ENCODE measurements at regions not wholly inside any gene's neighbourhood (a gene's known extent, or its start where the extent isn't known, plus 50 kb on each side); places are given as distances from the start of the nearest gene placed in this dataset.

DNA sequence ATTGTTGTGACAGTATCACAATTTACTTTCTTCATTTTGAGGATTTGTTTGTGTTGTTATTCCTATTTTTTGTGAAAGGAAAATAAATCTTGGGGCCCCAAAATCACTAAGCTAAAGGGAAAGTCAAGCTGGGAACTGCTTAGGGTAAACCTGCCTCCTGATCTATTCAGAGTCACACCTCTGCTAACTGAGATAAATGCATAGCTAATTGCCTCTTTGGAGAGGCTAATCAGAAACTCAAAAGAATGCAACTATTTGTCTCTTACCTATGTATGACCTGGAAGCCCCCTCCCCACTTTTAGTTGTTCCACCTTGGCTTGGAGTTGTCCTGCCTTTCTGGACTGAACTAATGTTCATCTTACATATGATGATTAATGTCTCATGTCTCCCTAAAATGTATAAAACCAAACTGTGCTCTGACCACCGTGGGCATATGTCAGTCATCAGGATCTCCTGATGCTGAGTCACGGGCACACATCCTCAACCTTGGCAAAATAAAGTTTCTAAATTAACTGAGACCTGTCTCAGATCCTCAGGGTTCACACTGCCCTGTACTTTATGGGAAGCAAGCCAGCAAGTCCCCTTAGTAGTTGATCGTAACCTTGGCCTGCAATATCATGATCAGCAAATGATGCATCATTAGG lies 523.2 kb upstream of the GOLIM4 start:
- TF ChIP-seq, protein P1, sequence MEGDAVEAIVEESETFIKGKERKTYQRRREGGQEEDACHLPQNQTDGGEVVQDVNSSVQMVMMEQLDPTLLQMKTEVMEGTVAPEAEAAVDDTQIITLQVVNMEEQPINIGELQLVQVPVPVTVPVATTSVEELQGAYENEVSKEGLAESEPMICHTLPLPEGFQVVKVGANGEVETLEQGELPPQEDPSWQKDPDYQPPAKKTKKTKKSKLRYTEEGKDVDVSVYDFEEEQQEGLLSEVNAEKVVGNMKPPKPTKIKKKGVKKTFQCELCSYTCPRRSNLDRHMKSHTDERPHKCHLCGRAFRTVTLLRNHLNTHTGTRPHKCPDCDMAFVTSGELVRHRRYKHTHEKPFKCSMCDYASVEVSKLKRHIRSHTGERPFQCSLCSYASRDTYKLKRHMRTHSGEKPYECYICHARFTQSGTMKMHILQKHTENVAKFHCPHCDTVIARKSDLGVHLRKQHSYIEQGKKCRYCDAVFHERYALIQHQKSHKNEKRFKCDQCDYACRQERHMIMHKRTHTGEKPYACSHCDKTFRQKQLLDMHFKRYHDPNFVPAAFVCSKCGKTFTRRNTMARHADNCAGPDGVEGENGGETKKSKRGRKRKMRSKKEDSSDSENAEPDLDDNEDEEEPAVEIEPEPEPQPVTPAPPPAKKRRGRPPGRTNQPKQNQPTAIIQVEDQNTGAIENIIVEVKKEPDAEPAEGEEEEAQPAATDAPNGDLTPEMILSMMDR (conservative IDR thresholded peaks at IDR 0.05): no peak
- H3K27ac ChIP-seq: no peak overlapping the region

DNA sequence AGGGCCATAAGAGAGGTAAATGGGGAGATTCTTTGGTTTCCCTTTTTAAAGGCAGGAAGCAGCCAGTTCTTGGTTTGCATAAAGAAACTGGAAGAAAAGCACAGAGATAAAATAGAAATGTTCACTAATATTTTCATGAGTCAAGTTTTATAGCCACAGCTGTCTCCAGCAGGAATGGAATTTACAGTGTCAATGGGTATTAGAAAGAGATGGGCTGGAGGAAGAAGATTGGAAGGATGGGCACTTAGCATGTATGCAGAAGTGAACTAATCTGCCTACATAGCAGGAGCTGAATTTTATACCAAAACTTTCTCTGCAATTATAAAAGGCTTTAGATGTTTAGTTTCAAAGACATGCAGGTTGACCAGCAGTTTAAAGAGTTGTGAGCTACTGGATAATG lies 521.9 kb upstream of the GOLIM4 start:
- H3K27ac ChIP-seq: no peak overlapping the region
- TF ChIP-seq, protein P1 (conservative IDR thresholded peaks at IDR 0.05): no peak

DNA sequence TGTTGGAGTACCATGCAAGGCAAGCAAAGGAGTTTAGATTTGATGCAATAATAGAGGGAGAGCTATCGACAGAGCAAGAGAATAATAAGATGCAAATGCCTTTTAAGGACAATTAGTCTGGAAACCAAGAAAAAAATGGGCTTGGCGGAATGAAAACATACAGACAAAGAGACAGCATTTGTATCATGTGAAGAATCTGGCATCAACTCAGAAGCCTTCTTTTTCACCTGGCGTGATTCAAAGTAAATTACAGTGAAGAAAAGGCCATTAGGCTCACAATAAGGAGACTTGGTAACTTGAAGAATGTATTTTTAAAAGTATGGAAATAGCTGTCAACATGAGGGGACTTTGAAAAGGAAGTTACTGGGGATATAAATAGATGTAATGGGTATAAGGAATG lies 521.2 kb upstream of the GOLIM4 start:
- no peak overlapping the region for H3K27ac ChIP-seq

DNA sequence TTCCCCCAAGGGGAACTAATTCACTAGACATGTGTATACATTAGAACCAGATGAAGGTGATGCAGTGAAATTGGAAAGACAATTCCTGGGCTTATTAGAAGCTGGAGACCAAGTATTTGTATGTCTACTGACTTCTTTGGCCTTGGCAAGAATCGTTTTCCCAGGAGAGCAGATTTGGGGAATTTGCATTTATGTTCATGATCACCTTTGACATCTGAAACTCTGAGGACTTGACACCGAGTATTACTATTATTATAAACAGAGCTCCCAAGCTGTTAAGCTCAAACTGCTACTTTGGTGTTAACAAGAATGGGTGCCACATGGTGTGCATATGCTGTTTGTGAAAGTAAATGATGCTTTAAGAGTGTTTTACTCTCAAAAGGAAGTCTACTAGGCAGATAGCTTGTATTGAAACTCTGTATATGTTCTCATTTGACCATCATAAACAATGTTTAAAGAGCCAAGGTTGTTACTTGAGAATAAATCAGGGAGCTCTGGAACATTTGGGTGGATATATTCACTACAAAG lies 519.8 kb upstream of the GOLIM4 start:
- H3K27ac ChIP-seq: no peak overlapping the region
- TF ChIP-seq, protein P1 (conservative IDR thresholded peaks at IDR 0.05): no peak

More for the DNA sequence above, 521.2 kb upstream of the GOLIM4 start:
- TF ChIP-seq, protein P1 (conservative IDR thresholded peaks at IDR 0.05): no peak

DNA sequence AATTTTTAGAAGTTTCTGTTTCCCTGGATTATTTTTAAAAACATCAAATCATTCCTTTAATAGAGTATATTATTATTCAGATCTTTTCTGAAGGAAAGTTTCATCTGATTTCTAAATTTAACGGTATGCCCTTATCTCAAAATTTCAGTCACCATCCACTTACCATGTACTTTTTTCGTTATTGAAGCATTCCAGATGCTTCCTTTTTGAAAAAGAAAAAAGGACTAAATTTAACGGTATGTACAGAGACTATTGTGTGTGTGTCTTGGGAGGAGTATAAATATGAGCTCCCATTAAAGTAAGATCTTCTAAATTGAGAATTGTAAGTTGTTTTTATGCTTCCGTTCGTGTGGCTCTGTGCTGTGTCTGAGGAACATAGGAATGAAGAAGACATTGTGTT lies 517.4 kb upstream of the GOLIM4 start:
- no peak overlapping the region for H3K27ac ChIP-seq
- TF ChIP-seq, protein P1 (conservative IDR thresholded peaks at IDR 0.05): no peak

DNA sequence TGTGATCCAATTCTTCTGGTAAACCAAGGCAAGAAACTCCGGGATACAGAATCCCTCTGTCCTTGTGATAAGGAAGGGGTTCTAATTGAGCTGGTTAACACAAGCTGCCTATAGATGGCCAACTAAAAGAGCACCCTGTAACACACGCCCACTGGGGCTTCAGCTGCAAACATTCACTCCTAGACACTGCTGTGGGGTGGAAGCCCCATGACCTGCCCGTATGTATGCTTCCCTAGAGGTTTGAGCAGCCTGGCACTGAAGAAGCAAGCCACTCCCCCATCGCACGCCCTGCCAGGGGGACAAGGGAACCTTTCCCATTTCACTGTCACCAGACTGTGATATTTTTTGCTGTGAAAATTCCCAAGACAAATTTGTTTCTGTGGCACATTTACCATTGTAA lies 516.9 kb upstream of the GOLIM4 start:
- H3K27ac ChIP-seq: no peak overlapping the region
- TF ChIP-seq, protein P1 (conservative IDR thresholded peaks at IDR 0.05): no peak

DNA sequence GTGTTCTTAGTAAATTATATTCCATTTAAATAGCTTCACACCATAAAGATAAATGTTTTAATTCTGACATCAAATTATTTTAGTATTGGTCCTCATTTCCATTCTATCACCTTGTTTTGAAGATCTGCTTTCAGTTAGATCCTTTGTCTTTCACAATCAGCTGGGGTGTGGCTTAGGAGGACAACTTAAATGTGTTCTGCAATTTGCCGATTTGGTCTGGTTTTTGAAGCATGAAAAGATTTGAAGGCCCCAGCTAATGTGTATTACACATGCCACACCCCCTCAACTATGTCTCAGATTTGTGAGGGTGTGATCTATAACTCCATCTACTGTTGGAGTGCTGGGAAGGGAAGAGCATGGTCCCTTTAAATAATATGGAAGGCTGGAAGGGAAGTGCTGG lies 516.1 kb upstream of the GOLIM4 start:
- TF ChIP-seq, protein P1 (conservative IDR thresholded peaks at IDR 0.05): no peak
- H3K27ac ChIP-seq: no peak overlapping the region
